ENCODE measurements at regions not wholly inside any gene's neighbourhood (a gene's known extent, or its start where the extent isn't known, plus 50 kb on each side); places are given as distances from the start of the nearest gene placed in this dataset.
A peak's percentile ranks its signal among the peaks of the same experiment; 100 is the strongest.

DNA sequence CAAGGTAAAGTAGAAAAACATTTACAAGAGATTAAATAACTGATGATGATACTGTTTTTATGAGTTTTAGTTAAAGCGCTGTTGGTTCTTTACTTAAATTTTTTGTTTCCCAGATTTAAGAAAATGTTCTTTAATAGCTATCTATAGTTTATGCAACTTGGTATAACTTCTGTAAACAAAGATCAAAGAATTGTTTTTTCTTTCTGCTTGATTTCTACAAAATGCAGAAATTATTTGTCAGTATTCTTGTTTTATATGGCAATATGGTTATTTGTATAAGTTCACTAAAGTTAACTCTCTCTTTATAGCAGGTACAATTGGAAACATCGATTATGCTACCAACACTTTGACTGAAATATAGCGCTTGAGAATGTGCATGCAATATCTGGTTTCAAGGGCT is 2465.1 kb upstream of the PCDH20 start:
- Histone ChIP-seq H3K27ac (ENCODE audit: low read depth, low read length) (no peak overlapping the region), H3K27me3 (ENCODE audit: insufficient read depth, low read length) (no peaks in the 10 kb centered on the region), H3K4me3 (ENCODE audit: insufficient read depth, low read depth, low read length) (no peak overlapping the region), H4K20me1 (ENCODE audit: insufficient read depth, low read length) (no peaks in the 10 kb centered on the region), H3K9me3 (ENCODE audit: insufficient read depth, low read depth, low read length) (no peaks in the 10 kb centered on the region), H3K4me1 (ENCODE audit: insufficient read depth, low read length) (no peaks in the 10 kb centered on the region), H3K79me2 (ENCODE audit: insufficient read depth, low read length) (no peaks in the 10 kb centered on the region), H3K4me2 (ENCODE audit: low read length) (no peak overlapping the region), H3K36me3 (ENCODE audit: insufficient read depth, low read length) (no peaks in the 10 kb centered on the region), H3K9ac (ENCODE audit: low read length) (no peak overlapping the region), H2AFZ (ENCODE audit: low read depth, low read length) (no peak overlapping the region)
- TF ChIP-seq, protein P1, sequence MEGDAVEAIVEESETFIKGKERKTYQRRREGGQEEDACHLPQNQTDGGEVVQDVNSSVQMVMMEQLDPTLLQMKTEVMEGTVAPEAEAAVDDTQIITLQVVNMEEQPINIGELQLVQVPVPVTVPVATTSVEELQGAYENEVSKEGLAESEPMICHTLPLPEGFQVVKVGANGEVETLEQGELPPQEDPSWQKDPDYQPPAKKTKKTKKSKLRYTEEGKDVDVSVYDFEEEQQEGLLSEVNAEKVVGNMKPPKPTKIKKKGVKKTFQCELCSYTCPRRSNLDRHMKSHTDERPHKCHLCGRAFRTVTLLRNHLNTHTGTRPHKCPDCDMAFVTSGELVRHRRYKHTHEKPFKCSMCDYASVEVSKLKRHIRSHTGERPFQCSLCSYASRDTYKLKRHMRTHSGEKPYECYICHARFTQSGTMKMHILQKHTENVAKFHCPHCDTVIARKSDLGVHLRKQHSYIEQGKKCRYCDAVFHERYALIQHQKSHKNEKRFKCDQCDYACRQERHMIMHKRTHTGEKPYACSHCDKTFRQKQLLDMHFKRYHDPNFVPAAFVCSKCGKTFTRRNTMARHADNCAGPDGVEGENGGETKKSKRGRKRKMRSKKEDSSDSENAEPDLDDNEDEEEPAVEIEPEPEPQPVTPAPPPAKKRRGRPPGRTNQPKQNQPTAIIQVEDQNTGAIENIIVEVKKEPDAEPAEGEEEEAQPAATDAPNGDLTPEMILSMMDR (IDR thresholded peaks at IDR 0.05; ENCODE audit: insufficient read depth, low read depth, low read length) = no peak
- no peak for TF ChIP-seq EZH2 (IDR thresholded peaks at IDR 0.05; ENCODE audit: insufficient read depth, low read length)
- H3K4me3 Mint-ChIP-seq (ENCODE audit: unreplicated experiment) = no peak overlapping the region
- FAIRE-seq = no peak
- no peak for DNase-seq (ENCODE audit: low read depth)
- no peaks in the 10 kb centered on the region for H3K27me3 Mint-ChIP-seq (ENCODE audit: low read depth, unreplicated experiment)
- H3K36me3 Mint-ChIP-seq (ENCODE audit: low read depth, unreplicated experiment) = no peaks in the 10 kb centered on the region
- no peaks in the 10 kb centered on the region for H3K9me3 Mint-ChIP-seq (ENCODE audit: unreplicated experiment)
- H3K27ac Mint-ChIP-seq (ENCODE audit: unreplicated experiment) = no peak overlapping the region
- no peaks in the 10 kb centered on the region for H3K4me1 Mint-ChIP-seq (ENCODE audit: low read depth, unreplicated experiment)

DNA sequence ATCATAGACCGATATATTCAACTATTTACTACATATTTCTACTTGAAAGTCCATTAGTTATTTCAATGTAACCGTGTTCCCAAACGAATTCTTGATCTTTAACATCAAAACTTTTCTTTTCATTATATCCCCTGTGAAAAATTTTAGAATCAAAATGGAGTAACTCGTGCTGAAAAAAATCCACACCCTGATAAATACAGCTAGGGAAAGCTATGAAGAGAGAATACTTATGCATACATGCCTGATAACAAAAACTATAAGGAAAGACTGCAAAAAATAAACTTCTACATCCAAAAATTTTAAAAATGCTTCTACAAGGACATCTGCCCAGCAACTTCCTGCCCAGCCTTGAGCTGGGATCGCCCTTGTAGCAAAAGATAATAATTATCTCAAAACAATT is 2458.3 kb upstream of the PCDH20 start:
- no peak for FAIRE-seq
- Histone ChIP-seq H3K9me3 (ENCODE audit: insufficient read depth, low read depth, low read length) (no peaks in the 10 kb centered on the region), H3K4me2 (ENCODE audit: low read length) (no peak overlapping the region), H4K20me1 (ENCODE audit: insufficient read depth, low read length) (no peaks in the 10 kb centered on the region), H3K36me3 (ENCODE audit: insufficient read depth, low read length) (no peaks in the 10 kb centered on the region), H2AFZ (ENCODE audit: low read depth, low read length) (no peak overlapping the region), H3K4me1 (ENCODE audit: insufficient read depth, low read length) (no peaks in the 10 kb centered on the region), H3K27ac (ENCODE audit: low read depth, low read length) (no peak overlapping the region), H3K79me2 (ENCODE audit: insufficient read depth, low read length) (no peaks in the 10 kb centered on the region), H3K4me3 (ENCODE audit: insufficient read depth, low read depth, low read length) (no peak overlapping the region), H3K27me3 (ENCODE audit: insufficient read depth, low read length) (no peaks in the 10 kb centered on the region), H3K9ac (ENCODE audit: low read length) (no peak overlapping the region)
- Mint-ChIP-seq H3K27me3 (ENCODE audit: low read depth, unreplicated experiment) (no peaks in the 10 kb centered on the region), H3K36me3 (ENCODE audit: low read depth, unreplicated experiment) (no peaks in the 10 kb centered on the region), H3K4me3 (ENCODE audit: unreplicated experiment) (no peak overlapping the region), H3K9me3 (ENCODE audit: unreplicated experiment) (no peaks in the 10 kb centered on the region), H3K4me1 (ENCODE audit: low read depth, unreplicated experiment) (no peaks in the 10 kb centered on the region), H3K27ac (ENCODE audit: unreplicated experiment) (no peak overlapping the region)
- TF ChIP-seq, protein P1 (IDR thresholded peaks at IDR 0.05; ENCODE audit: insufficient read depth, low read depth, low read length) = no peak
- TF ChIP-seq EZH2 (IDR thresholded peaks at IDR 0.05; ENCODE audit: insufficient read depth, low read length) = no peak
- DNase-seq (ENCODE audit: low read depth) = no peak

DNA sequence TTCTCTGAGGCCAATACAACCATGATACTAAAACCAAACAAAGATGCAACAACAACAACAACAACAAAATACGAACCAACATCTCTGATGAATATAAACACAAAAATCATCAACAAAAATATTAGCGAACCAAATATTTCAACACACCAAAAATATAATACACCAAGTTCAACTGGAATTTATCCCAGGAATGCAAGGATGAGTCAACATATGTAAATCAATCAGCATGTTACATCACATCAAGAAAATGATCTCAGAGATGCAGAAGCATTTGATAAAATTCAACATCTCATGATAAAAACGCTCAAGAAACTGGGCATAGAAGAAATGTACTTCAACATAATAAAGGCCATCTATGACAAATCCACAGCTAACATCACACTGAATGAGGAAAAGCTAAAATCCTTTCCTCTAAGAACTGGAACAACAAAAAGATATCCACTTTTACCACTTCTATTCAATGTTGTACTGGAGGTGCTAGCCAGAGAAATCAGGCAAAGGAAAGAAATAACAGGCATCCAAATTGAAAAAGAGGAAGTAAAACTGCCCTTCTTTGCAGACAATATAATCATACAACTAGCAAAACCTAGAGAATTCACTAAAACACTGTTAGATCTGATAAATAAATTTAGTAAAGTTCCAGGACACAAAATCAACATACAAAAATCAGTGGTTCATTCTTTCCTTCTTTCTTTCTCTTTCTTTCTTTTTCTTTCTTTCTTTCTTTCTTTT is 2448.7 kb upstream of the PCDH20 start:
- no peak for TF ChIP-seq EZH2 (IDR thresholded peaks at IDR 0.05; ENCODE audit: insufficient read depth, low read length)
- TF ChIP-seq, protein P1 (IDR thresholded peaks at IDR 0.05; ENCODE audit: insufficient read depth, low read depth, low read length) = no peak
- H3K79me2 ChIP-seq (ENCODE audit: insufficient read depth, low read length) = no peaks in the 10 kb centered on the region
- FAIRE-seq (no peak), DNase-seq (ENCODE audit: low read depth) (peak; percentile 2)
- Mint-ChIP-seq H3K4me1 (ENCODE audit: low read depth, unreplicated experiment) (peaks cover 9% of the 10 kb centered on the region), H3K9me3 (ENCODE audit: unreplicated experiment) (no peaks in the 10 kb centered on the region), H3K36me3 (ENCODE audit: low read depth, unreplicated experiment) (no peaks in the 10 kb centered on the region), H3K27ac (ENCODE audit: unreplicated experiment) (no peak overlapping the region), H3K4me3 (ENCODE audit: unreplicated experiment) (no peak overlapping the region), H3K27me3 (ENCODE audit: low read depth, unreplicated experiment) (no peaks in the 10 kb centered on the region)
- no peaks in the 10 kb centered on the region for H3K36me3 ChIP-seq (ENCODE audit: insufficient read depth, low read length)
- H3K27me3 ChIP-seq (ENCODE audit: insufficient read depth, low read length) = no peaks in the 10 kb centered on the region
- no peaks in the 10 kb centered on the region for H4K20me1 ChIP-seq (ENCODE audit: insufficient read depth, low read length)
- no peak overlapping the region for H3K9ac ChIP-seq (ENCODE audit: low read length)
- H3K27ac ChIP-seq (ENCODE audit: low read depth, low read length) = no peak overlapping the region
- no peaks in the 10 kb centered on the region for H3K9me3 ChIP-seq (ENCODE audit: insufficient read depth, low read depth, low read length)
- H3K4me3 ChIP-seq (ENCODE audit: insufficient read depth, low read depth, low read length) = no peak overlapping the region
- H3K4me1 ChIP-seq (ENCODE audit: insufficient read depth, low read length) = no peaks in the 10 kb centered on the region
- H2AFZ ChIP-seq (ENCODE audit: low read depth, low read length) = no peak overlapping the region
- H3K4me2 ChIP-seq (ENCODE audit: low read length) = no peak overlapping the region

All from astrocyte (in vitro differentiated cells and primary cell).